OCI-LY7 (cell line): ENCODE measurements at regions not wholly inside any gene's neighbourhood (a gene's known extent, or its start where the extent isn't known, plus 50 kb on each side); places are given as distances from the start of the nearest gene placed in this dataset.

Experiments
- CTCF ChIP-seq: fragments of 200-600 bp; sonication (generic); conservative IDR thresholded peaks from 2 replicates; pipeline ENCODE4 v1.5.1; 2014; ENCODE audit warnings: mild to moderate bottlenecking, antibody characterized with exemption, low read length, moderate library complexity, mixed read lengths
- EZH2phosphoT487 ChIP-seq: fragments of 200-600 bp; sonication (generic); IDR thresholded peaks from 2 replicates; pipeline ENCODE4 v1.6.1; 2018; ENCODE audit warnings: low read depth, borderline replicate concordance, mild to moderate bottlenecking, mixed run types, antibody characterized with exemption, low read length, moderate library complexity, mixed read lengths

GRCh38 chr4:40687676-40688389, 58.2 kb upstream of the RBM47 start:
- no peak for TF ChIP-seq CTCF
- no peak for TF ChIP-seq EZH2phosphoT487
